Left hindlimb (tissue), 1 donor: ENCODE measurements at regions not wholly inside any gene's neighbourhood (a gene's known extent, or its start where the extent isn't known, plus 50 kb on each side); places are given as distances from the start of the nearest gene placed in this dataset.

ENCODE experiments used
- DNase-seq: peaks from one replicate; pipeline ENCODE4 v3.0.0-alpha.2; 2018

DNA sequence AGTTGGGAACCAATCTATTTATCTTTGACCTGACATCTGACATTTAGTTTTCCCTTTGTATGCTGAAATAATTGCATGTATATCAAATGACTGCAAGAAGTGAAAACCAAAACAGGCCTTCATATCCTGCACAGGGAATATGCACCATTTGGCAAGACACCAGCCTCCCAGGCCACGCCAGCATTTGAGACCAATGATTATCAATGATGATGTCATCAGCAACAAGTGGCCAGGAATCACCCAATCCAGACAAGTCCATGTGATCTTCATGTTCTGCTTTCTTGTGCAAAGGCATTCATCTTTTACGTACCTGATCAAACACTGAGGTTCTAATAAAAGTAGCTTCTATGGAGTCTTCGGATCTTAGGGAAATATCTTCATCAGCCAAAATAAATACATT is 107.4 kb upstream of the TENT5A start:
- no peak for DNase-seq

DNA sequence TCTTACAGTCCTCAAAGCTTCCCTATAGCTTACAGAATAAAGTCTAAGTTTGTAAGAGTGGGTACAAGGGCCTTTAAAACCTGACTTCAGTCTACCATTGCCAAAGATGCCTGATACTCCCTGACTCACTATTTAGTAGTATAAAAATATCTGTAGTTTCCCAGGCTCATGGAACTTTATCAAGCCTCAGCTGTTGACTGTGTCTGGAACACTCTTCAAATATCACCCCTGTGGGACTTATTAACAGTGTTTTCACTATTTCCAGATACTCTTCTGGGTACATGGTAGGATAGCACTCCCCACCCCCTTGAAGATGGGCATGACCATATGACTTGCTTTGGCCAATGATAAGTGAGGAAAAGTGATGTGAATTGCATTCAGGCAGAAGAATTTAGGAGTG is 105.3 kb upstream of the TENT5A start:
- no peak for DNase-seq

DNA sequence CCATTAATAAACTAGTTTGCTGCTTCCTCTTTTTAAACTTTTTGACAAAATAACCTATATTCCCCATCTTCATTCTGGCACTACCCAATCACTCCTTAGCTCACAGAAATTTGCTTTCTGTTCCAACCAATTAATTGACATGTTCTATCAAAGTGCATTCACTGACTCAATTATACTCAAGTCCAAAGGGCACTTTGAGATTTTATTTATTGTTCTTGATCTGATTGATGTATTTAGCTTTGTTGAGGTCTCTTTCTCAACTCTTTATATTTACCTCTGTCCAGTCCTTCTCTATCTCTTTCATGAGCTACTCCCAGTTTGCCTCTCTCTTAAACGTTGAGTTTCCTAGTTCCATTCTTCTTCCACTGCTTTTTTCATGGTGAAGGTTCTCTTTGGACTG is 104.4 kb upstream of the TENT5A start:
- DNase-seq: no peak

DNA sequence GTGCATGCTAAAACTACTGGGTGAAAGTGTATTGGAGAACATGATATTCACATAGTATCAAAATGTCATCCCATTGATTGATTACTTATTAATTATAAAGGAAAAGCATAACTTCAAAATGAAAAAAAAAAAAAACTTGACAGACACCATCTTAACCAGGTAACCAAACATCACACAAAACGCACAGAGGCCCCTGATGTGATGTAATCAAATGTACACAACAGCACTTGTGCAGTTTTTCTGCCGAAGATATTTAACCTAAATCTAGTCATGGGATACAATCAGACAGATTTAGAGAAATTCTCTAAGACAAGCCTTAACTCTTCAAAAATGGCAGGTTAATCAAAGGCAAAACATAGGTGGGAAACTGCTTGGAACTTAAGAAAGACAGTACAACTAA is 102.0 kb upstream of the TENT5A start:
- no peak for DNase-seq

DNA sequence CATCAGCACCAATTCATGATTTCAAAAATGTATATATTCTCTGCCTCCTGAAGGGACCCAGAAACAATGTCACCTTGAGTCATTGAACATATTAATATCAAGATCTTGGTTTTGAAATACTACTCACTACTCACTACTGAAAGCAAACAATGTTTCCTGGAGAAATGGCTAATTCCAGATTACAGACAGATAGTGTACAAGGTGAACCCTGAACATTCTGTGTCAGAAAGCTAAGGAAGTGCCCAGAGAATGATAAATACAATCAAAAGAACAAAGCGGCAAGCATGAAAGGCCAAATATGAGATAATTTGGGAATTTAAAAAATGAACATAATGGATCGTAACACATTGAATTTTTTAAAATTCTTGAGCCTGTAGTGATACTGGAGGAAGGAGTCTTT is 101.5 kb upstream of the TENT5A start:
- no peak for DNase-seq

DNA sequence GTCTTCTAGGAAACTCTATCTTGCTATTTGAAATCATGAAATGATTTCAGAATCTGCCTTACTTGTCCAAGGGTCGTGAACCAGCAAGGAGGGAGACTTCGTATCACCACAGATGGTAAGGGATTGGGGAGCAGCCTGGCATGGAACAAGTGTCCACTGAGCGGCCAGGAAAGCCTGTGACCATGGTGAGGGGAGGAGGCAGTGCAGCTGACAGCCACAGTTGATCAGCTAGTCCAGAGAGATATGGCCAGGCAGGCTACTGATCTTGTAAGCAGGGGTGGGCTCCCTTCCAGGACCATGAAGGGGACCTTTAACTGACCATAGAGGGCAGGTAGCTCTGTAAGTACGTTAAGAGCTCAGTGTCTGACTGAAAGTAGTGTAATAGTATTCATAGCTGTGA is 96.8 kb upstream of the TENT5A start:
- no peak for DNase-seq

DNA sequence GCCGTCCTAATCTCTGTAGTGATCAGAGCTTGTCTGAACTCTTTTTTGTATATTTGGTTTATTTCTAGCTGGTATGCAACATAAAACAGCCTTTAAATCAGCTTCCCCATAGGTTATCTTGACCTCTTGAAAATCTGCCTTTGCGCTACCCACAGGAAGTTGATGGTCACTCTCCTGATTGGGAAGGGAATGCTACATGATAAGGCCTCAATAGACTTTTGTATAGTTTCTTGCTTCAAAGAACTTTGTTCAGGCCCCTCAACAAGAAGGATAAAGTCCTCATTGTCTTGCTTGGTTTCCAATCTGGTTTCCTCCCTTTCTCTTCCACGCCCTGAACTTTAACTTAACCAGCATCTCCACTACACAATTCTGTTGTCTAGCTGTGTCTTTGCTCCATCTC is 95.4 kb upstream of the TENT5A start:
- no peak for DNase-seq

DNA sequence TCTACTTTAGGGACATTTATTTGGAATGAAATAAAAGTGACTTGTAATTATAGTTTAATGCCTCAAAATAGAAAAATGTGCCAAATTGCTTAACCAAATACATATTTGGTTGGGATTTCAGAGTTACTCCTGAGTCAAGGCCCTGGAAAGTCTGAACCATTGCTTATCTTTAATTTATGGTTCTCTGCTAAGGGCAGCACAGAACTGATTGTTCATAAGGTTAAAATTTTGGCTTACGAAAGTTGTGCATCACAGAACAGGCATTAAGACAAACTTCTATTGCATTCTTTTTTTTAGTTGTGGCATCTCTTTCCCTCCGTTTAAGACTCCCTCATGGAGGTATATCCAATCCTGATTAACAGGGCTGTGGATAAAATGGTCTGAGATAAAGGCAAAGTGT is 92.2 kb upstream of the TENT5A start:
- no peak for DNase-seq

DNA sequence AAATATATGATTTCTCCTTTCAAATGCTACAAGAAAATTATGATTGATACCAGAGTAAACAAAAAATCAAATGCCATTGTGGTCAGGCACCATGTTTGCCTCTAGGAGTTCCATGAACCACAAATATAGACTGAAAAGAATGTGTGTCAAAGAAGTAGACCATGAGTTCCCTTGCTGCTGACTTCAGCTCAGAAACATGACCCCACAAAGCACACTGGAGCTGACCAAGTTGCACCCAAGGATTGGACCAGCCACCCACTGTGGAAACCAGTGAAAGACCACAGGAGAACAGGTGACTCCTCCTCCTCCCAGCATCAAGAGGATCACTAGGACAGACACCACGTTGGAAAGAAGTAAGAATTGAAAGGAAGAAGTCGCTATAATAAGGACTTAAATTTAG is 90.8 kb upstream of the TENT5A start:
- peak; percentile 47 for DNase-seq

DNA sequence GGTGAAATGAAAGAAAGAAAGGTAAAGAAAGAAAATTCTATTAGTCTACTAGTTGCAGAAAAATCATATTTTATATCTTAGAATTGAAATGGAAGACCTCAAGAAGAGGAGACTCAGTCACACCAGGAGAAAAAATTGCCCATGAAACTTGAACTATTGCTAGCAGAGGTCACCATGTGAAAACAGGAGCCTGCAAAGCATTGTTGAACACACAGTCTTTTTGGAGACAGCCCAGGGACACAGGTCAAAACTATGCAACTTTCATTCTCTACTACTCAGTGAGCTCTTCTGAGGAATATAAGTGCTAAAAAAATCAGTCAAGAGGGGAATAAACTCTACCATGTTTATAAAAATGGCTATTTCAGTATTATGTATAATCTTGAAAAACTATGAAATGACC is 89.8 kb upstream of the TENT5A start:
- no peak for DNase-seq

DNA sequence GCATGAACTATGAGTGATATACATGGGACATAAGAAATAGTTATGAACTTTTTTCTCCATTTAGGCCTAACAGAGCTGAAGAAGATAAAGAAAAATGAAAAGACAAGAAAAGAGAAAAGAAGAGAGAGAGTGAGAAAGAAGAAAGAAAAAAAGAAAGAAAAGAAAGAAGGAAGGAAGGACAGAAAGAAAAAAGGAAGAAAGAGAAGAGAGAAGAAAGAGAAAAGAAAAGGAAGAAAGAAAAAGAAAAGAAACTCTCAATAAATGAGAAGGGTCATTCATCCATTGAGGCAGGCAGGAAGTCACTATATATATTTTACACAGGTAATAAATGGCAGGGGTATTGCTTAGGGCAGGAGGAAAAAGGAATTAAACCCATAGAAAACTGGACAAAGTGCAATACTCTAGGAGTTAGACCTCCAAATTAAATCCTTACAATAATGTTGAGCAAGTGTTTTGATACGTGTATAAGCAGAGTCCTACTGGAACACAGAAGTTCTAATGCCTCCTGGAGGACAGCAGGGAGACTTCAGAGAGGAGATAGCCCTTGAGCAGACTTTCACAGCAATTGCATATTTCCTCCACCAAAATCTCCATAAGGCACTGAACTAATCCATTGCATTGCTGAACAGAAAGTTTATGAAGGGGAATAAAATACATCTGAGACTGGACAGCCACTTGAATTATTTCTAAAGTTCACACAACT is 86.4 kb upstream of the TENT5A start:
- no peak for DNase-seq

DNA sequence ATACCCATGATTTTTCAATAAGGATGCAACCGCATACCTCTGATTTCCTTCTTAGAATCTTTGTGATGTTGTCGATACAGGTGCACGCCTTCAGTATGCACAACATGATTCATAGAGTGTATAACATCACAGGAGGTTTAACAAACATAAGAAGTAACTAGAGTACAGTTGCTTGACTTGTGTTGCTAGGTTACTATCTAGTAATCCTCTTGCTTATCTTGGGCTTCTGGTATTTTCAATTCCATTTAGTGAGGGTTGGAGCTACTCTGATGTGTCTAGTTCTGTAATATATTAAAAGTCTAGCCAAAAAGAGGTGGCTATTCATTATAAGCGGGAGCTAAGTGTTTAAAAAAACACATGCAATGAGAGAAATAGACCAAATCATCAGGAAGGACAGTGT is 85.5 kb upstream of the TENT5A start:
- no peak for DNase-seq

DNA sequence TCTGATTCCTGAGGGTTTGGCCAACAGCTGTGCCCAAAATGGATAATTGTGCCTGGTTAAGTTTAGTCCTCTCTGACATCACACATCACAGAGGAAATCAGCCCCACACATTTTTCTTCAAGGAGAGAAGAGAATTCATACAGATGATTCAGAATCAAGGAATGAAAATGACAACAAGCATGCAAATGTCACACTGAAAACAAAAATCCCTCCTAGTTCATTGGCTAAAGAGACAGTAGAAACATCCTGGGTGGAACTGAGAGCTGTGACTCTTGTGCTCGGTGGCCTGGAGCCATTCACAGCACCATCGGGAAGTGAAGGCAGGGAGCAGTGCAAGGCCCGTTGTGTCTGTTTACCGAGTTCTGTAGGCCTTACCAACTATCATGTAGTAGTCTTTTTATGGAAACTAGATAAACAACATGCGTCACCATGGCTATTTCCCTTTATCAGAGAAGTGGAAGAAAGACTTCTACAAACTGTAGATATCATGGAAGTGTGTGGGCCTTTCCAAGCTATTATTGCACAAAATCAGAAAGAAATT is 81.7 kb upstream of the TENT5A start:
- no peak for DNase-seq

DNA sequence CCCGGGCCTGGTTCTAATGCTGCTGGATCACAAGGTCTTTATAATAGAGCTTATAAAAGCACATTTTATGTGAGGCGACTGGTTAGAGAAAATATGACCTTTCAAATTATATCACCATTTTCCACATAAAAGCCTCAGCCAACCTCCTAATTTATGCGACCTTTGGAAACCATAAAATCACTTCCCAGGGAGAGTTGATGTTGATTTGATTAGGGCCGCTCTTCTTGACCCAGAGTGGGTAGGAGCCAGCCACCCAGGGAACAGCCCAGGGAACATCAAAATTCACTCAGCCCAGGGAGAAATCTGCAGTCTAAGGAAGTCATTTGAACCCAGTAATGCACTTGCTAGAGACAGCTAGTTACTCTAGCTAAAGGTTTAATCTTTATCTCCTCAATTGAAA is 79.8 kb upstream of the TENT5A start:
- no peak for DNase-seq

DNA sequence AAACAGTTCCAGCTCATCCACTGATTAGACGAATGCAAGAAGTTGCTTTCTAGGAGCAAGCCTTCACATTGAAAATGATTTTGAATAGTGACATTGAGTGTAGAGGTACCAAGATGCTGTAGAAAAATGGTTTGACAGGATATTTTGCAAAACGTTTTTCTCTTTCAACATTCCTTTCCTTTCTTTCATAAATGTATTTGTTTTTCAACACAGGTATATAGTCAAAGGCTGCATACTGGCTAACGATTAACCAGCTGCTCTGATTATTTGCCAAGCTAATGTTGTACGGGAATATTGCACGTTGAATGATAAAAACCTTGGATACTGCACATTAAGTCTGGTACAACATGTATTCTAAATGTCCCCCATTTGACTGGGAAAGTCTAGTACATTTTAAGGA is 78.8 kb upstream of the TENT5A start:
- DNase-seq: no peak

DNA sequence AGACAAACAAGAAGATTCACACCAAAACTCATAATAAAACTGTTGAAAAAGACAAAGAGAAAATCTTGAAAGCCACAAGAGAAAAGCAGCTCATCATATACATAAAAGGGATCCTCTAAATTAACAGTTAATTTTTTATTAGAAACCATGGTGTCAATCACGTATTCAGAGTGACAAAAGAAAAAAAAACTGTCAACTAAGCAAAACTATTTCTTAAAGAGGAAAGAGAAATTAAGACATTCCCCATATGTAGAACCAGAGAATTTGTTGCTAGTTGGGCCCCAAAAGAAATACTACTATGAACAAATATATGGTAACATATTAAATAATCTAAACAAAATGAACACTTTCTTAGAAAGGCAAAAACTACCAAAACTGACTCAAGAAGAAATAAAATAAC is 74.3 kb upstream of the TENT5A start:
- no peak for DNase-seq

DNA sequence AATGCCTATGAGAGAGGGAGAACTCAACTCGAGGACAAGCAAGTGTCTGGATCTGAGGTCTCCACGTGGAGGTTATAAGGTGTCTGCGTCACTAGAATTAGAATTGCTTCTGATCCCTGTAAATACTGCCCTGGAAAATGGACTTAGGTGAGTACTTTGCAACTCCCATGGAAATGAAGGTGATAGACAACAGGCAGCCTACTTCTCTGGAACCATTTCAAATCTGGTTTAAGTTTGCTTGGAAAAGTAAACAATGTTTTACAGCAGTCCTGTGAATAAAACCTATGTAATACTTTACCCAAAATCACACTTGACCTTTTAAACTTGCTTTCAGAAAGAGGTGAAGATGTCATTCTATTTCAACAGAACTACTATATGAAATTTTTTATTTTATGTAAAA is 70.1 kb upstream of the TENT5A start:
- DNase-seq: no peak

DNA sequence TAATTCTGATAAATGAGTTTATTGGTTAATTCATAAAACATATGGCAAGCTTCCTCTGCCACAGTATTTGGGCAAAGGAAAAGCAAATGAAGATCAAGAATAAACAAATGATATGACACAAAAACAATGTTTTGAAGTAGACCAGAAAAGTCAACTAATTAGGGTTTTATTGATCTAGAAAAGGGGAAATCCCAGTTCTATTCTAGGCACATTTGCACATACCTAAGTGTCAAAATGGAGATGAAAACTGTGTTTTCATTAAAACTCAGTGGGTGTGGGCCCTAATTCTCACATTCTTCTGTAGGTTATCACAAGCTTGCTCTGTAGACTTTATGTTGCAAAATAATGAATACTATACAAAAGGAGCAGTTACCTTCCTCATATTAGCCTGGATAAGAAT is 69.0 kb upstream of the TENT5A start:
- DNase-seq: no peak

DNA sequence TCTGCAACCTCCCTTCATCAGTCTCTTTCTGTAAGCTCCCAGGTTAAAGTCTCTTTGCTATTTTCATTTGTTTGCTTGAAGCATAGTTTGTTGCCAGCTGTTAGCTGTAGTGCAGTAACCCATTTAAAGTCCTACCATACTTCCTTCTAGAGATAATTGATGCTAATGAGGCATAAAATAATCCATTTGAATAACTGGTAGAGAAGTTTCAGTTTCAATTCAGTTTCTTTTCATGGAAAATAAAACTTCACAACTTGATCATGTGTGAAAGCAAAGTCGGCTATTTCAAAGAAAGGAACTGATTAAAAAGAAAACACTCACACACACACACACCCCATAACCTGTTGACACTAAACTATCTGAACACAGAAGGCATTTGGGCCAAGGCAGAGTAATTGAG is 68.5 kb upstream of the TENT5A start:
- DNase-seq: no peak

DNA sequence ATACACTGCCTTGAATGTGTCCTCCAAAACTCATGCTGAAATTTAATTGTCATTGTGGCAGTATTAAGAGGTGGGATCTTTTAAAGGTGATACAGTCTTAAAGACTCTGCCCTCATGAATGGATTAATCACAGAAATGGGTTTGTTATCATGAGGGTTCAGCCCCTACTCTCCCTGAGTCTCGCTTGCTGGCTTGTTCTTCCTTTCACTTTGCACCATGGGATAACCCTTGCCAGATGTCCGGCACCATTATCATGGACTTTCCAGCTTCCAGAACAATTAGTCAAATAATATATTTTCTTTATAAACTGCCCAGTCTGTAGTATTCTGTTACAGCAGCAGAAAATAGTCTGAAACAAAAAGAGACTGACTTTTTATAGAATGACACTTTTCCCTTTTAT is 67.9 kb upstream of the TENT5A start:
- no peak for DNase-seq

DNA sequence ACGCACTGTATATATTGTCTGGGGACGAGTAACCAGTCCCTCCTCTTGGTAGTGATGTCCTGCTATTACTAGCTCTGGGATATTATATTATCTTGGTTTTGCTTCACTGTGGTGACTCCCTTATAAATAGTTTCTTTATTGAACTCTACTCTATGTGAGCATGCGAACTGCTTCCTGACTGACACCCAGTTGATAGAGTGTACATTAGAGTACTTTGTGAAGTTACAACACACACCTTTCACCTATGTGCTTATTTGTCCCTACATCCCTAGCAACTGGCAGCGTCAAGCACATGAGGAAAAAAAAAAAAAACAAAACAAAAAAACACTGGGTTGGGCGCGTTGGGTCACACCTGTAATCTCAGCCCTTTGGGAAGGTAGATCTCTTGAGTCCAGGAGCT is 67.3 kb upstream of the TENT5A start:
- no peak for DNase-seq

DNA sequence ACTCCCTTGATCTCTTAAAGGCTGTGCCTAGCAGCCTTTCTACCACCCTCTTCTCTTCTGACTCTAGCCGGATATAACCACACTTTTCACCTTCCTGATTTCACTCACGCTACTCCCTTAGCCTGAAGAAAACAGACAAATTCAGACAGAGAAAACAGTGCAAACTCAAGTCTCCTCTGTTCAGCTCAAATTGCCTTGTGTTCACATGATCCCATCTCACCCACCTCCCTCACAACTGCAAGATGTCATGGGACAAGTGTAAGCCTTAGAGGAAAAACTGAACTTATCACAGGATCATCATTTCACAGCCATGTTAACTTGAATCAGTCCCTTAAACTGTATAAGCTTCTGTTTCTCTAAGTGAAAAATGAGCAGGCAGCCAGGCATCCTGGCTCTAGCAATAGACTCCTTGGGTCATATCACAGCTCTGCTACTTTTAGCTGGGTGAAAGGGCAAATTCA is 66.5 kb upstream of the TENT5A start:
- DNase-seq: no peak

DNA sequence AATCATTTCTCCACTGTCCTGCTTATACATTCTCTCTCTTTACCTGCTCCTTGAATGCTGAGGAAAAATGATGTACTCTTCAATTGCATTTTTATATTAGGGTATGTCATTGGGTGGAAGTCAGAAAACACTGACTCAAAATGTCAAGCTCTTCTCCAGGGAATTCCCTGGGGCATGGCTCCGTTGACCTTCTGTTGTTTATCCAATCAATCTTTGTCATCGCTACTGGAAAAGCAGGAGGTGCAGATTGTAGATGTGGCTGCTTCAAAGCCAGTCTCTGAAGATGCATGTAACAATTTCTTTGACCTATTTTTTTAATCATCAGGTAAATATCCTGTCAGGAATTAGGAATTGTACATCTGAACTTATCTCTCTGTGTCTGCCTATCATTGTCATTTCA is 63.9 kb upstream of the TENT5A start:
- DNase-seq: no peak

DNA sequence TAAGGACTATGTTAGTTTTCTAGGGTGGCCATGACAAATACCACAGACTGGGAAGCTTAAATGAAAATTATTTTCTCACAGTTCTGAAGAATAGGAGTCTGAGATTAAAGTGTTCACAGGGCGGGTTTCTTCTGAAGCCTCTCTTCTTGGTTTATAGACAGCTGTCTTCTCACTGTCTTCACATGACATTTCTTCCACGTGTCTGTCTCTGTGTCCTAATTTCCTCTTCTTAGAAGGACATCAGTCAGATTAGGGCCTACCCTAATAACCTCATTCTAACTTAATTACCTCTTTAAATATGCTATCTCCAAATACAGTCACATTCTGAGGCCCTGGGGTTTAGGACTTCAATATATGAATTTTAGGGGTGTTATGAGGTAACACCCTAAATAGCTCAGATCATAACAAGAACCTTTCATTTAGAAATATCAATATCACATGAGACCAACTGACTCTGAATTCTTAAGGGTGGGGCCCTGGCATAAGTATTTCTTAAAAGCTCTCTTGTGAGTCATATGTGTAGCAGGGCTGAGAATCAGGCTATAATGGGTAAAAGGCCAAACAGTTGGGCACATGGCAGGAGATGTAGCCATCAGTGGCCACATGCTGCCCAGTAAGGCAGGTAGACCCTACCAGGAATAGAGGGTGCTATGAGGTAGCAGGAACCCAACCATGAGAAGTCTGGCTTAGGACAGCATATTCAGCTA is 62.0 kb upstream of the TENT5A start:
- DNase-seq: no peak

DNA sequence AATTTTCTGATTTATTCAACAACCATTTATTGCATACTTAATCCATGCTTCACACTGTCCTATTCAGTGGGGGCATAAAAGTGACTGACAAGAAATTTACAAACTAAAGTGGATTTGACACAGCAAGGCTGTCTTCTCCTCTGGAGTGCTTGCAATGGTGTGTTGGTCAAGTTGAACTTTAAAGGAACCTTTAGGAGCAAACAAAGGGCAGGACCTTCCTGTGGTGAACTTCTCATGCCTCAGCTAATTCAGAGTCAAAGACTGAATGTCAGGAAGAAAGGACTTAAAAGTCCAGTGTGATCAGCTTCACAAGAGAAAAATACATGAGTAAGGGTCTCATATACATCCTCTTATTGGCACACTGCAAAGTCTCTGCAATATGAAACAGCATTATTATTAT is 60.8 kb upstream of the TENT5A start:
- no peak for DNase-seq
